Endothelial cell (in vitro differentiated cells): ENCODE measurements at regions not wholly inside any gene's neighbourhood (a gene's known extent, or its start where the extent isn't known, plus 50 kb on each side); places are given as distances from the start of the nearest gene placed in this dataset.
A peak's percentile ranks its signal among the peaks of the same experiment; 100 is the strongest.

Source experiments
- DNase-seq: peaks from one replicate; pipeline ENCODE4 v3.0.0; 2021; ENCODE audit warnings: low spot score
- H3K27ac Mint-ChIP-seq: one replicate; pipeline ENCODE4 v1.8.0; 2021; ENCODE audit warnings: mixed read lengths, inconsistent platforms; ENCODE audit not compliant: unreplicated experiment
- H3K27me3 Mint-ChIP-seq: one replicate; pipeline ENCODE4 v1.8.0; 2021; ENCODE audit warnings: mild to moderate bottlenecking, moderate library complexity, mixed read lengths, inconsistent platforms; ENCODE audit not compliant: unreplicated experiment
- H3K36me3 Mint-ChIP-seq: one replicate; pipeline ENCODE4 v1.8.0; 2021; ENCODE audit warnings: mild to moderate bottlenecking, low read depth, mixed read lengths, inconsistent platforms; ENCODE audit not compliant: unreplicated experiment
- H3K4me1 Mint-ChIP-seq: one replicate; pipeline ENCODE4 v1.8.0; 2021; ENCODE audit warnings: mild to moderate bottlenecking, mixed read lengths, inconsistent platforms; ENCODE audit not compliant: unreplicated experiment
- H3K4me3 Mint-ChIP-seq: one replicate; pipeline ENCODE4 v1.8.0; 2021; ENCODE audit warnings: mild to moderate bottlenecking, mixed read lengths, inconsistent platforms; ENCODE audit not compliant: unreplicated experiment
- H3K9me3 Mint-ChIP-seq: one replicate; pipeline ENCODE4 v1.8.0; 2021; ENCODE audit warnings: mixed read lengths, inconsistent platforms; ENCODE audit not compliant: unreplicated experiment
- CTCF ChIP-seq: fragments of 200-600 bp; sonication (generic); IDR thresholded peaks from one replicate; pipeline ENCODE4 v1.5.0; 2021; ENCODE audit warnings: antibody characterized with exemption; ENCODE audit not compliant: unreplicated experiment

DNA sequence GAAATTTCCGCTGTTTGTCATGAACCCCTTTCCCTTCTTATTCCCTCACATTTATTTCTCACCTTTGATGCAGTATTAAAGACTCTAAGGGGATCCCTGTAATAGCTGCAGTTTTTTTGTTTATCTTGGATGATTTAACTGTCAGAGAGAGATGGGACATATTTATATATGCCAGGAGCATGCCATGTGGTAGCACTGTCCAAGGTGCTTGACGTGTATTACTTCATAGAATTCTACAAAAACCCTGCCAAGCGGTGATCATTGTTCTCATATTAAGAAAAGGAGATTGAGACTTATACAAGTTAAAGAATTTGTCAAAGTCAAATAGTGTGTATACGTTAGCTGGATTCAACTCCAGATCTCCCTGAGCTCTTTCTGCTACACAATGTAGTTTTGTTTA is 78.2 kb downstream of the SPRY1 start:
- peaks cover 21% of the 10 kb centered on the region for H3K4me1 Mint-ChIP-seq
- peaks cover 3% of the 10 kb centered on the region for H3K27me3 Mint-ChIP-seq
- no peak for DNase-seq
- no peaks in the 10 kb centered on the region for H3K36me3 Mint-ChIP-seq
- no peak overlapping the region for H3K27ac Mint-ChIP-seq
- TF ChIP-seq CTCF = no peak
- no peak overlapping the region for H3K4me3 Mint-ChIP-seq
- H3K9me3 Mint-ChIP-seq = no peaks in the 10 kb centered on the region

DNA sequence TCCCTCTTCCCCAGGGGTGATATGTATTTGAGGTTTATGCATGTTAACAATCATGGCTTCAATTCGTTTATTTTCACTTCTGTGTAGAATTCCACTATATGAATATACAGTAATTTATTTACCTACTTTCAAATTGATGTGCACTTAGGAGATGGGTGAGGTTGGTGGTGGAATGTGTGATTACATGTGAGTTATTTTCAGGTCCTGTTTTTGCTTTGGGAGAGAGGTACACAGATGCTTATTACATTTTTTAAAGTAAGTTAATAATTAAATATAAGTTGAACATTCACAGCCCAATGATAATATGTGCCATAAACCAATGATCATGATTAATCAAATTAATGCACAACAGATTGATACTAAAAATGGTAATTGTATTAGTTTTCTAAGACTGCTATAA is 79.5 kb downstream of the SPRY1 start:
- no peak for TF ChIP-seq CTCF
- Mint-ChIP-seq H3K4me3 (no peak overlapping the region), H3K36me3 (no peaks in the 10 kb centered on the region), H3K4me1 (peaks cover 21% of the 10 kb centered on the region), H3K27ac (no peak overlapping the region), H3K27me3 (peaks cover 3% of the 10 kb centered on the region), H3K9me3 (no peaks in the 10 kb centered on the region)
- DNase-seq = no peak

- TF ChIP-seq CTCF = no peak
- peaks cover 21% of the 10 kb centered on the region for H3K4me1 Mint-ChIP-seq
- peak overlapping the region; percentile 34 for H3K27ac Mint-ChIP-seq
- H3K27me3 Mint-ChIP-seq = peaks cover 3% of the 10 kb centered on the region
- no peak overlapping the region for H3K4me3 Mint-ChIP-seq
- H3K9me3 Mint-ChIP-seq = no peaks in the 10 kb centered on the region
- H3K36me3 Mint-ChIP-seq = no peaks in the 10 kb centered on the region
- DNase-seq = peak; percentile 36
Observed at GRCh38 chr4:123477711-123478209, 81.2 kb downstream of the SPRY1 start.

GRCh38 chr4:123478859-123479345 is 82.3 kb downstream of the SPRY1 start:
- Mint-ChIP-seq H3K27ac (peak overlapping the region; percentile 75), H3K27me3 (peaks cover 3% of the 10 kb centered on the region), H3K36me3 (no peaks in the 10 kb centered on the region), H3K4me3 (no peak overlapping the region), H3K4me1 (peaks cover 21% of the 10 kb centered on the region), H3K9me3 (no peaks in the 10 kb centered on the region)
- TF ChIP-seq CTCF = no peak
- DNase-seq = no peak

GRCh38 chr4:123479944-123480343 is 83.3 kb downstream of the SPRY1 start:
- Mint-ChIP-seq H3K27ac (no peak overlapping the region), H3K4me3 (no peak overlapping the region), H3K27me3 (peaks cover 3% of the 10 kb centered on the region), H3K36me3 (no peaks in the 10 kb centered on the region), H3K4me1 (peaks cover 21% of the 10 kb centered on the region), H3K9me3 (no peaks in the 10 kb centered on the region)
- DNase-seq = no peak
- TF ChIP-seq CTCF = no peak
